ENCODE measurements at regions not wholly inside any gene's neighbourhood (a gene's known extent, or its start where the extent isn't known, plus 50 kb on each side); places are given as distances from the start of the nearest gene placed in this dataset.

- POLR2A ChIA-PET: no interaction called here
- H3K4me1 Mint-ChIP-seq: peaks cover 0 to 2% (median 0%) of the 10 kb centered on the region in 3 donors
- CTCF ChIA-PET: no interaction called here
These were observed 273.5 kb upstream of the HDAC4 start for GRCh38 chr2:239674101-239674980.

GRCh38 chr2:239673641-239674040 is 272.8 kb upstream of the HDAC4 start:
- no peak for DNase-seq
- Mint-ChIP-seq H3K9me3 (no peaks in the 10 kb centered on the region), H3K4me1 (peaks cover 0 to 2% (median 0%) of the 10 kb centered on the region in 3 donors), H3K27ac (no peak overlapping the region), H3K4me3 (no peak overlapping the region), H3K27me3 (peaks cover 0 to 4% of the 10 kb centered on the region in 2 donors), H3K36me3 (no peaks in the 10 kb centered on the region)
- Histone ChIP-seq H3K27me3 (ENCODE audit: insufficient read depth, low read length, poor library complexity, severe bottlenecking) (no peaks in the 10 kb centered on the region), H3K36me3 (ENCODE audit: insufficient read depth, low read length) (no peaks in the 10 kb centered on the region), H3K27ac (ENCODE audit: low read depth, low read length) (no peak overlapping the region), H3K4me1 (ENCODE audit: insufficient read depth, low read length) (no peaks in the 10 kb centered on the region), H3K4me3 (ENCODE audit: low read length) (no peak overlapping the region), H3K9me3 (ENCODE audit: low read length) (no peaks in the 10 kb centered on the region)
- POLR2A ChIA-PET: no interaction called here
- CTCF ChIA-PET: no interaction called here

More at GRCh38 chr2:239674101-239674980, 273.5 kb upstream of the HDAC4 start:
- peaks cover 3 to 7% of the 10 kb centered on the region in 2 donors for H3K27me3 Mint-ChIP-seq
- no peaks in the 10 kb centered on the region for H3K36me3 ChIP-seq (ENCODE audit: insufficient read depth, low read length)
- no peak overlapping the region for H3K4me3 Mint-ChIP-seq
- H3K4me1 ChIP-seq (ENCODE audit: insufficient read depth, low read length): no peaks in the 10 kb centered on the region
- DNase-seq: no peak
- no peaks in the 10 kb centered on the region for H3K27me3 ChIP-seq (ENCODE audit: insufficient read depth, low read length, poor library complexity, severe bottlenecking)
- no peaks in the 10 kb centered on the region for H3K9me3 ChIP-seq (ENCODE audit: low read length)
- peak overlapping the region in 2 of 8 donors; percentile 8 to 89 for H3K27ac Mint-ChIP-seq
- H3K9me3 Mint-ChIP-seq: no peaks in the 10 kb centered on the region
- no peaks in the 10 kb centered on the region for H3K36me3 Mint-ChIP-seq
- no peak overlapping the region for H3K4me3 ChIP-seq (ENCODE audit: low read length)
- no peak overlapping the region for H3K27ac ChIP-seq (ENCODE audit: low read depth, low read length)

GRCh38 chr2:239671916-239672849 is 271.4 kb upstream of the HDAC4 start:
- Mint-ChIP-seq H3K4me1 (peaks cover 0 to 2% (median 0%) of the 10 kb centered on the region in 3 donors), H3K36me3 (no peaks in the 10 kb centered on the region), H3K9me3 (no peaks in the 10 kb centered on the region), H3K27me3 (peaks cover 1 to 2% of the 10 kb centered on the region in 2 donors), H3K27ac (no peak overlapping the region), H3K4me3 (no peak overlapping the region)
- no peaks in the 10 kb centered on the region for H3K9me3 ChIP-seq (ENCODE audit: low read length)
- POLR2A ChIA-PET: no interaction called here
- no peak overlapping the region for H3K4me3 ChIP-seq (ENCODE audit: low read length)
- no peaks in the 10 kb centered on the region for H3K27me3 ChIP-seq (ENCODE audit: insufficient read depth, low read length, poor library complexity, severe bottlenecking)
- H3K4me1 ChIP-seq (ENCODE audit: insufficient read depth, low read length): no peaks in the 10 kb centered on the region
- CTCF ChIA-PET: no interaction called here
- no peak for DNase-seq
- no peak overlapping the region for H3K27ac ChIP-seq (ENCODE audit: low read depth, low read length)
- no peaks in the 10 kb centered on the region for H3K36me3 ChIP-seq (ENCODE audit: insufficient read depth, low read length)

- POLR2A ChIA-PET: no interaction called here
These were observed 270.7 kb upstream of the HDAC4 start for GRCh38 chr2:239671471-239671870.

GRCh38 chr2:239670463-239671120 is 269.8 kb upstream of the HDAC4 start:
- DNase-seq: no peak
- Mint-ChIP-seq H3K9me3 (no peaks in the 10 kb centered on the region), H3K4me3 (no peak overlapping the region), H3K27ac (no peak overlapping the region), H3K36me3 (no peaks in the 10 kb centered on the region), H3K27me3 (peaks cover 3 to 6% of the 10 kb centered on the region in 2 donors), H3K4me1 (peaks cover 0 to 2% (median 0%) of the 10 kb centered on the region in 3 donors)
- Histone ChIP-seq H3K27me3 (ENCODE audit: insufficient read depth, low read length, poor library complexity, severe bottlenecking) (no peaks in the 10 kb centered on the region), H3K27ac (ENCODE audit: low read depth, low read length) (no peak overlapping the region), H3K4me3 (ENCODE audit: low read length) (no peak overlapping the region), H3K36me3 (ENCODE audit: insufficient read depth, low read length) (no peaks in the 10 kb centered on the region), H3K4me1 (ENCODE audit: insufficient read depth, low read length) (no peaks in the 10 kb centered on the region), H3K9me3 (ENCODE audit: low read length) (no peaks in the 10 kb centered on the region)
- POLR2A ChIA-PET: no interaction called here
- CTCF ChIA-PET: no interaction called here

More at GRCh38 chr2:239671471-239671870, 270.7 kb upstream of the HDAC4 start:
- no peak overlapping the region for H3K27ac ChIP-seq (ENCODE audit: low read depth, low read length)
- Mint-ChIP-seq H3K36me3 (no peaks in the 10 kb centered on the region), H3K9me3 (no peaks in the 10 kb centered on the region), H3K27ac (no peak overlapping the region), H3K4me1 (peaks cover 0 to 2% (median 0%) of the 10 kb centered on the region in 3 donors), H3K4me3 (no peak overlapping the region), H3K27me3 (peaks cover 1 to 3% of the 10 kb centered on the region in 2 donors)
- no peaks in the 10 kb centered on the region for H3K9me3 ChIP-seq (ENCODE audit: low read length)
- CTCF ChIA-PET: no interaction called here
- H3K4me1 ChIP-seq (ENCODE audit: insufficient read depth, low read length): no peaks in the 10 kb centered on the region
- no peaks in the 10 kb centered on the region for H3K27me3 ChIP-seq (ENCODE audit: insufficient read depth, low read length, poor library complexity, severe bottlenecking)
- no peak for DNase-seq
- no peaks in the 10 kb centered on the region for H3K36me3 ChIP-seq (ENCODE audit: insufficient read depth, low read length)
- no peak overlapping the region for H3K4me3 ChIP-seq (ENCODE audit: low read length)

- H3K4me1 Mint-ChIP-seq: peaks cover 0 to 2% (median 0%) of the 10 kb centered on the region in 3 donors
- CTCF ChIA-PET: no interaction called here
These were observed 269.2 kb upstream of the HDAC4 start for GRCh38 chr2:239669899-239670460.

GRCh38 chr2:239669181-239669898 is 268.5 kb upstream of the HDAC4 start:
- Mint-ChIP-seq H3K4me1 (peaks cover 0 to 2% (median 0%) of the 10 kb centered on the region in 3 donors), H3K27ac (no peak overlapping the region), H3K4me3 (no peak overlapping the region), H3K9me3 (no peaks in the 10 kb centered on the region), H3K36me3 (no peaks in the 10 kb centered on the region), H3K27me3 (peaks cover 8 to 9% of the 10 kb centered on the region in 2 donors)
- no peak for DNase-seq
- Histone ChIP-seq H3K4me3 (ENCODE audit: low read length) (no peak overlapping the region), H3K9me3 (ENCODE audit: low read length) (no peaks in the 10 kb centered on the region), H3K36me3 (ENCODE audit: insufficient read depth, low read length) (no peaks in the 10 kb centered on the region), H3K27me3 (ENCODE audit: insufficient read depth, low read length, poor library complexity, severe bottlenecking) (no peaks in the 10 kb centered on the region), H3K4me1 (ENCODE audit: insufficient read depth, low read length) (no peaks in the 10 kb centered on the region), H3K27ac (ENCODE audit: low read depth, low read length) (no peak overlapping the region)
- ChIA-PET POLR2A (no interaction called here), CTCF (no interaction called here)

More at GRCh38 chr2:239669899-239670460, 269.2 kb upstream of the HDAC4 start:
- Mint-ChIP-seq H3K27ac (peak overlapping the region in 1 of 8 donors; percentile 8), H3K9me3 (no peaks in the 10 kb centered on the region), H3K4me3 (no peak overlapping the region), H3K36me3 (no peaks in the 10 kb centered on the region), H3K27me3 (peaks cover 3 to 6% of the 10 kb centered on the region in 2 donors)
- H3K27me3 ChIP-seq (ENCODE audit: insufficient read depth, low read length, poor library complexity, severe bottlenecking): no peaks in the 10 kb centered on the region
- no peaks in the 10 kb centered on the region for H3K4me1 ChIP-seq (ENCODE audit: insufficient read depth, low read length)
- H3K27ac ChIP-seq (ENCODE audit: low read depth, low read length): no peak overlapping the region
- H3K9me3 ChIP-seq (ENCODE audit: low read length): no peaks in the 10 kb centered on the region
- no peak overlapping the region for H3K4me3 ChIP-seq (ENCODE audit: low read length)
- no peaks in the 10 kb centered on the region for H3K36me3 ChIP-seq (ENCODE audit: insufficient read depth, low read length)
- POLR2A ChIA-PET: no interaction called here
- no peak for DNase-seq

Data from CD8-positive, alpha-beta memory T cell (primary cell).